ENCODE measurements at regions not wholly inside any gene's neighbourhood (a gene's known extent, or its start where the extent isn't known, plus 50 kb on each side); places are given as distances from the start of the nearest gene placed in this dataset.

GRCh38 chr13:47334173-47334572 is 437.3 kb upstream of the HTR2A start:
- DNase-seq (ENCODE audit: low spot score): no peak

GRCh38 chr13:47332149-47332548 is 435.3 kb upstream of the HTR2A start:
- DNase-seq (ENCODE audit: low spot score): no peak

GRCh38 chr13:47330031-47330430 is 433.2 kb upstream of the HTR2A start:
- no peak for DNase-seq (ENCODE audit: low spot score)

- DNase-seq (ENCODE audit: low spot score): no peak
Measured at GRCh38 chr13:47327861-47328260, 431.0 kb upstream of the HTR2A start.

- DNase-seq (ENCODE audit: low spot score): no peak
Measured at GRCh38 chr13:47326061-47326460, 429.2 kb upstream of the HTR2A start.

GRCh38 chr13:47317356-47317755 is 420.5 kb upstream of the HTR2A start:
- no peak for DNase-seq (ENCODE audit: low spot score)

GRCh38 chr13:47310401-47310800 is 413.5 kb upstream of the HTR2A start:
- DNase-seq (ENCODE audit: low spot score): no peak

GRCh38 chr13:47306991-47307390 is 410.1 kb upstream of the HTR2A start:
- DNase-seq (ENCODE audit: low spot score): no peak

- DNase-seq (ENCODE audit: low spot score): no peak
Measured at GRCh38 chr13:47303626-47304025, 406.8 kb upstream of the HTR2A start.

- no peak for DNase-seq (ENCODE audit: low spot score)
Measured at GRCh38 chr13:47299304-47299703, 402.5 kb upstream of the HTR2A start.

GRCh38 chr13:47298506-47298905 is 401.7 kb upstream of the HTR2A start:
- DNase-seq (ENCODE audit: low spot score): no peak

GRCh38 chr13:47294691-47295090 is 397.8 kb upstream of the HTR2A start:
- no peak for DNase-seq (ENCODE audit: low spot score)

- no peak for DNase-seq (ENCODE audit: low spot score)
Measured at GRCh38 chr13:47291107-47291656, 394.3 kb upstream of the HTR2A start.

- DNase-seq (ENCODE audit: low spot score): no peak
Measured at GRCh38 chr13:47289567-47289966, 392.7 kb upstream of the HTR2A start.

- DNase-seq (ENCODE audit: low spot score): no peak
Measured at GRCh38 chr13:47288546-47288945, 391.7 kb upstream of the HTR2A start.

- no peak for DNase-seq (ENCODE audit: low spot score)
Measured at GRCh38 chr13:47287291-47287751, 390.5 kb upstream of the HTR2A start.

- DNase-seq (ENCODE audit: low spot score): no peak
Measured at GRCh38 chr13:47281991-47282390, 385.1 kb upstream of the HTR2A start.

GRCh38 chr13:47279920-47280319 is 383.1 kb upstream of the HTR2A start:
- no peak for DNase-seq (ENCODE audit: low spot score)

- DNase-seq (ENCODE audit: low spot score): no peak
Measured at GRCh38 chr13:47277774-47278173, 380.9 kb upstream of the HTR2A start.

- no peak for DNase-seq (ENCODE audit: low spot score)
Measured at GRCh38 chr13:47268270-47268669, 371.4 kb upstream of the HTR2A start.

- no peak for DNase-seq (ENCODE audit: low spot score)
Measured at GRCh38 chr13:47258384-47258783, 361.5 kb upstream of the HTR2A start.

- peak; percentile 89 for DNase-seq (ENCODE audit: low spot score)
Measured at GRCh38 chr13:47256618-47257017, 359.8 kb upstream of the HTR2A start.

GRCh38 chr13:47252627-47253026 is 355.8 kb upstream of the HTR2A start:
- DNase-seq (ENCODE audit: low spot score): no peak

GRCh38 chr13:47251771-47252170 is 354.9 kb upstream of the HTR2A start:
- DNase-seq (ENCODE audit: low spot score): no peak

GRCh38 chr13:47250146-47250545 is 353.3 kb upstream of the HTR2A start:
- no peak for DNase-seq (ENCODE audit: low spot score)
